ENCODE measurements at regions not wholly inside any gene's neighbourhood (a gene's known extent, or its start where the extent isn't known, plus 50 kb on each side); places are given as distances from the start of the nearest gene placed in this dataset.

GRCh38 chr2:74735009-74735408, 81.0 kb downstream of the SEMA4F start:
- no peak overlapping the region for H3K27ac Mint-ChIP-seq
- peaks cover 7% of the 10 kb centered on the region in 2 donors for H3K9me3 Mint-ChIP-seq
- no peak overlapping the region for H3K4me3 Mint-ChIP-seq
- no peaks in the 10 kb centered on the region for H3K4me1 Mint-ChIP-seq
- DNase-seq = no peak
- peaks cover 14 to 18% of the 10 kb centered on the region in 2 donors for H3K27me3 Mint-ChIP-seq
- ATAC-seq (replicated peaks) = no peak
- peaks cover 3 to 11% of the 10 kb centered on the region in 2 donors for H3K36me3 Mint-ChIP-seq

DNA sequence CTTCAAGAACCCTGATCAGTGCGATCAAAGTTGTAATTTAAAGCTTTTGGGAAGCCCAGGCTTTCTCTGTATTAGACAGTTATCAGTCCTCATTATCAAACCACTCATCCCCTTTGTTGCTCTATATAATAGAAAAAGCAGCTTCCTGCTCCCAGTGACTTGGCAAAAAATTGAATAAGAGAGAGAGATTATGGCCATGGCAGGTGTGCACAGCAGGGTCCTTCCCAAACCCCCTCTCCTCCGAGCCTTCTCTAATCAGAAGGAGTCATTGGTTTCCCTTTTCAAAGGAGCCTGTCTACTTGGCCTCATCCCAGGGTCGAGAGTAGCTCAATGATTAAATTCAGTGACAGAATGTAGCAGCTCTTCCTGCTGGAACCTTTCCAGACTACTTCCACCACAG, 81.5 kb downstream of the SEMA4F start:
- no peak overlapping the region for H3K27ac Mint-ChIP-seq
- no peak overlapping the region for H3K4me3 Mint-ChIP-seq
- H3K9me3 Mint-ChIP-seq = peaks cover 7% of the 10 kb centered on the region in 2 donors
- H3K36me3 Mint-ChIP-seq = peaks cover 3 to 6% of the 10 kb centered on the region in 2 donors
- H3K4me1 Mint-ChIP-seq = no peaks in the 10 kb centered on the region
- H3K27me3 Mint-ChIP-seq = peaks cover 9 to 18% of the 10 kb centered on the region in 2 donors
- no peak for DNase-seq
- ATAC-seq (replicated peaks) = no peak

GRCh38 chr2:74736589-74736988, 82.5 kb downstream of the SEMA4F start:
- H3K4me1 Mint-ChIP-seq = no peaks in the 10 kb centered on the region
- no peak overlapping the region for H3K27ac Mint-ChIP-seq
- H3K4me3 Mint-ChIP-seq = no peak overlapping the region
- peaks cover 7% of the 10 kb centered on the region in 2 donors for H3K9me3 Mint-ChIP-seq
- H3K36me3 Mint-ChIP-seq = peaks cover 3 to 5% of the 10 kb centered on the region in 2 donors
- DNase-seq (no peak), ATAC-seq (replicated peaks) (no peak)
- peaks cover 2 to 10% of the 10 kb centered on the region in 2 donors for H3K27me3 Mint-ChIP-seq

GRCh38 chr2:74738586-74738985, 84.5 kb downstream of the SEMA4F start:
- Mint-ChIP-seq H3K4me3 (no peak overlapping the region), H3K27me3 (peaks cover 6 to 14% of the 10 kb centered on the region in 2 donors), H3K36me3 (peaks cover 3 to 5% of the 10 kb centered on the region in 2 donors), H3K27ac (no peak overlapping the region), H3K4me1 (no peaks in the 10 kb centered on the region), H3K9me3 (peaks cover 7% of the 10 kb centered on the region in 2 donors)
- no peak for DNase-seq
- ATAC-seq (replicated peaks) = no peak

- H3K36me3 Mint-ChIP-seq = peaks cover 3 to 5% of the 10 kb centered on the region in 2 donors
- peaks cover 7% of the 10 kb centered on the region in 2 donors for H3K9me3 Mint-ChIP-seq
- no peak overlapping the region for H3K4me3 Mint-ChIP-seq
- DNase-seq (no peak), ATAC-seq (replicated peaks) (no peak)
- H3K4me1 Mint-ChIP-seq = no peaks in the 10 kb centered on the region
- no peak overlapping the region for H3K27ac Mint-ChIP-seq
- H3K27me3 Mint-ChIP-seq = peaks cover 6 to 8% of the 10 kb centered on the region in 2 donors
Measured at GRCh38 chr2:74739129-74739528, 85.1 kb downstream of the SEMA4F start.

DNA sequence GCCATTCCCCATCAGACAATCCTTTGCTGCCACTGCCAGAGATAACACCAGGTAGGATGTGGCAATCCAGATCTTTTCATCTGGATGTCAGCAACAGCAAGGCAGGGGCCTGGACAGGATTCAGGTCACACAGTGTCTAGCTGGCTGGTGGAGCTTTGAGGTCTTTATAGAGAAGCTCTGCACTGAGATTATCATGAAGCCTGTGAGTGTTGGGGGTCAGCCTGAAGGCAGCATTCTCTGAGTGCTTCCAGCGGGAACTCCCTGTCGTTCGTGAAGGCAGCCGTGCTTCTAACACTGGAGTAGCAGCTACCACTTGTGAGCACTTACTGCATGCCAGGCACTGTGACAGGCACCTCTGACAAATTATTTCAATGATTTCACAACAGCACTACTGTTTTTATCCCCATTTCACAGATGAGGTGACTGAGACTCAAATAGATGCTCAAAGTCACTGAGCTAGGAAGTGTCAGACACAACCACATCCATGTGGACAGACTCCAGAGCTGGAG, 85.7 kb downstream of the SEMA4F start:
- Mint-ChIP-seq H3K27me3 (peaks cover 6 to 11% of the 10 kb centered on the region in 2 donors), H3K4me3 (no peak overlapping the region), H3K36me3 (peaks cover 3 to 5% of the 10 kb centered on the region in 2 donors), H3K4me1 (no peaks in the 10 kb centered on the region), H3K27ac (no peak overlapping the region), H3K9me3 (peaks cover 7% of the 10 kb centered on the region in 2 donors)
- ATAC-seq (replicated peaks) = no peak
- no peak for DNase-seq

- peaks cover 3 to 5% of the 10 kb centered on the region in 2 donors for H3K36me3 Mint-ChIP-seq
- H3K27ac Mint-ChIP-seq = no peak overlapping the region
- H3K4me1 Mint-ChIP-seq = no peaks in the 10 kb centered on the region
- no peak overlapping the region for H3K4me3 Mint-ChIP-seq
- no peak for DNase-seq
- H3K9me3 Mint-ChIP-seq = peaks cover 7% of the 10 kb centered on the region in 2 donors
- no peak for ATAC-seq (replicated peaks)
- peaks cover 6 to 11% of the 10 kb centered on the region in 2 donors for H3K27me3 Mint-ChIP-seq
Measured at GRCh38 chr2:74740395-74740740, 86.3 kb downstream of the SEMA4F start.

DNA sequence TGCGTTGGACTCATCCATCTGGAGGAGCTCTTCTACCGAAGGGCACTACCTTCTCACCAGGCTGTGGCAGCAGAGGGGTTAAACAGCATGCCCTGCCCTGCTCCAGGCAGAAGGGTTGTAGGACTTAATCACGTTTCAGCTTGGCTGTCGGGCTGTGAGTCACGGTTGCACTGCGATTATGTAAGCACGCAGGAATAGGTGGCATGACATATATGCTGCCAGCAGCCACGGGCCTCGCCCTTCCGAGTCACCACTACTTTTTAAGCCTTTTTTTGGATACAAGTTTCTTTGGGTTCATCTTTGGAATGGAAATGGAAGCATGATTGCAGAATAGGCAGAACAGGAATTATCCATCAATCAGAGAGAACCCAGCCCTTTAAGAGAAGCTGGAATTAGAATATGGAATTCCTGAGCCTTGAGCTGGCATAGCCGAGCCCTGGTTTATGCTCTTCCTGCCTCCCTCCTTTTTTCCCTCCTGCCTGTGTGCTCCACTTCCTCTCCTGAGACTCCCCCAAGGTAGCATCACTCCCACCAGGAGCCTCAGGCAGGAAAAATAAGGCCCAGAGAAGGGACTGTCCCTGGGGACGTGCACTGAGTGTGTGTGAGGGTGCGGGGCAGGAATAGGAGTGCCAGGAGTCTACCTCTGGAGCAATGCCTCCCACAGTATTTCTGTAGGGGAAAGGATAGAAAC, 86.8 kb downstream of the SEMA4F start:
- no peak overlapping the region for H3K27ac Mint-ChIP-seq
- no peak for ATAC-seq (replicated peaks)
- no peak for DNase-seq

DNA sequence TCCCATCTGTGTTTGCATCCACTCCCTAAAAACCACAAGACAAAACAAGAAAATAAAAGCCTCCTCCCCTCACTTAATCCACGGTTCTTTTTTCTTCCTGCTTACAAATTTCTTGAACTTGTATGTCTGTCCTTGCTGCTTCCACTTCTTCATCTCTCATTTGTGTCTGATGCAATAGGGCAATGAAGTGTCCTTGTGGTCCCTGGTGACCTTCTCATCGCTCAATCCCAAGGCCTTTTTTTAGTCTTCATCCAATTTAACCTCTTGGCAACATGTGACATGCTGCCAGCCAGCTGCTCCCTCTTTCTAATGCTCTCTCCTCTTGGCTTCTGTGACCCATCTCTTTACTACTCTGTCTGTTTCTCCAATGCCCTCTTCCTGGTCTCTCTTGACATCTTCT, 87.6 kb downstream of the SEMA4F start:
- ATAC-seq (replicated peaks) = no peak
- Mint-ChIP-seq H3K27ac (no peak overlapping the region), H3K4me3 (no peak overlapping the region), H3K27me3 (peaks cover 6 to 11% of the 10 kb centered on the region in 2 donors), H3K9me3 (peaks cover 5 to 7% of the 10 kb centered on the region in 2 donors), H3K36me3 (peaks cover 0 to 5% of the 10 kb centered on the region in 2 donors), H3K4me1 (no peaks in the 10 kb centered on the region)
- DNase-seq = no peak

More for the DNA sequence above, 86.8 kb downstream of the SEMA4F start:
- Mint-ChIP-seq H3K27me3 (peaks cover 6 to 11% of the 10 kb centered on the region in 2 donors), H3K4me1 (no peaks in the 10 kb centered on the region), H3K9me3 (peaks cover 7% of the 10 kb centered on the region in 2 donors), H3K4me3 (no peak overlapping the region), H3K36me3 (peaks cover 3 to 5% of the 10 kb centered on the region in 2 donors)

- Mint-ChIP-seq H3K36me3 (no peaks in the 10 kb centered on the region), H3K4me1 (no peaks in the 10 kb centered on the region), H3K9me3 (peaks cover 0 to under 1% of the 10 kb centered on the region in 2 donors), H3K27ac (no peak overlapping the region), H3K27me3 (peaks cover 6 to 7% of the 10 kb centered on the region in 2 donors), H3K4me3 (no peak overlapping the region)
- no peak for ATAC-seq (replicated peaks)
- DNase-seq = no peak
Measured at GRCh38 chr2:74742471-74742870, 88.4 kb downstream of the SEMA4F start.

- ATAC-seq (replicated peaks) = no peak
- Mint-ChIP-seq H3K9me3 (no peaks in the 10 kb centered on the region), H3K36me3 (no peaks in the 10 kb centered on the region), H3K4me1 (no peaks in the 10 kb centered on the region), H3K4me3 (no peak overlapping the region), H3K27me3 (peaks cover 9 to 11% of the 10 kb centered on the region in 2 donors), H3K27ac (no peak overlapping the region)
- no peak for DNase-seq
Measured at GRCh38 chr2:74743039-74743438, 89.0 kb downstream of the SEMA4F start.

DNA sequence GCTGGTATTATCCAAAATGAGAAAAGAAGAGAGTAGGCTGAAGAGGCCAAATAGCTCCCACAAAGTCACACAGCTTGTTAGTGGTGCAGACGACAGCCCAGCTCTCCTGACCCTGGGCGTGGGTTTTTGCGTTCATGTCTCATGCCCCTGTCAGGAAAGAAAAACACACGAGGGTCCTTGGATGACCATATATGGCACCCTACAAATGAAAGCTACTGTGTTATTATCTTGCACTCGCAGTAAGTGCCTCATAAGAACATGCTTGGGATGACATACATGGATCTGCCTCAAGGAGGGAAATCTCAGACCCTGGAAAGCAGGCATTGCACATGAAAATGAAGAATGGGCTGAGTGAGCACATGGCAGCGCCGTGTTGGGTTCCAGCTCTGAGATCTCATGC, 89.7 kb downstream of the SEMA4F start:
- no peak for ATAC-seq (replicated peaks)
- H3K36me3 Mint-ChIP-seq = no peaks in the 10 kb centered on the region
- no peak overlapping the region for H3K27ac Mint-ChIP-seq
- peaks cover 14 to 16% of the 10 kb centered on the region in 2 donors for H3K27me3 Mint-ChIP-seq
- H3K4me3 Mint-ChIP-seq = no peak overlapping the region
- DNase-seq = no peak
- no peaks in the 10 kb centered on the region for H3K9me3 Mint-ChIP-seq
- H3K4me1 Mint-ChIP-seq = no peaks in the 10 kb centered on the region

- DNase-seq (no peak), ATAC-seq (replicated peaks) (no peak)
- Mint-ChIP-seq H3K9me3 (no peaks in the 10 kb centered on the region), H3K4me3 (no peak overlapping the region), H3K4me1 (no peaks in the 10 kb centered on the region), H3K27me3 (peaks cover 14 to 26% of the 10 kb centered on the region in 2 donors), H3K27ac (no peak overlapping the region), H3K36me3 (no peaks in the 10 kb centered on the region)
Measured at GRCh38 chr2:74744731-74745515, 89.0 kb upstream of the HK2 start.

DNA sequence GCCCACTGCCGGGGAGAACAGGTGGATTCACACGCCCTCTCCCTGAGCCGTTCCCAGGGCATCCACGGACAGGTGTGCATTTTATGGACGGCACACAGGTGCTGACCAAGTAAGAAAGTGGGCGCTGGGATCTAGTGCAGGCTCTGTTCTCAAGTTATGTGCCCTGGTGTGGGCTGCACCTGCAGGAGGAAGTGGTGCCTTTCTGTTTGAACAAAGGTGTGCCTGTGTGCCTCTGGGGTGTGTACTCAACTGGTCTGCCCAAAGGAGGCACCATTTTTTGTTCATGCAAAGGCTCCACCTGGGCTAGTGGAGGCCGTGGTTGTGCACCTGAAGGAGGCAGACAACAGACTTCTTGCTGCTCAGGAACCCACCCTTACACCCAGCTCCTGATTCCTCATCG, 88.2 kb upstream of the HK2 start:
- peaks cover 14 to 34% of the 10 kb centered on the region in 2 donors for H3K27me3 Mint-ChIP-seq

DNA sequence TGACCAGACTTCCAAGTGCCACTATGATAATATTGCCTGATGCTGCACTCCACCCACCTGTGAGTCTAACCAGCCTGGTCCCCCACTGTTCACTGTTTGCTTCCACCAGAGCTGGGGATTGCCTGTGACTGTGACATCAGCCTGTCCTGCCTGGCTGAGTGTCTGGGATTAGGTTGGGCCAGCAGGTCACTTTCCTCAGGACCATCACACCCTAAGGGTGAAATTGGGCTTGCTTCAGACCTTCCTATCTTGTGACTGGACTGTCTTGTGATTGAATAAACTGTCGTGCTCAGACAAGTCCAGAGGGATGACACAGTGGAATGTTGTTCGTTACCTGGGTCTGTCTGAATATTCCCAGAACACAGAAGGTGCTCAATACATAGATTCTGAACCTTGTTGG, 87.4 kb upstream of the HK2 start:
- H3K27ac Mint-ChIP-seq = no peak overlapping the region
- DNase-seq (no peak), ATAC-seq (replicated peaks) (no peak)
- no peaks in the 10 kb centered on the region for H3K9me3 Mint-ChIP-seq
- H3K27me3 Mint-ChIP-seq = peaks cover 17 to 33% of the 10 kb centered on the region in 2 donors
- H3K4me1 Mint-ChIP-seq = no peaks in the 10 kb centered on the region
- H3K36me3 Mint-ChIP-seq = no peaks in the 10 kb centered on the region
- H3K4me3 Mint-ChIP-seq = no peak overlapping the region

More for the DNA sequence above, 88.2 kb upstream of the HK2 start:
- H3K4me1 Mint-ChIP-seq = no peaks in the 10 kb centered on the region
- no peaks in the 10 kb centered on the region for H3K36me3 Mint-ChIP-seq
- H3K9me3 Mint-ChIP-seq = no peaks in the 10 kb centered on the region
- DNase-seq = no peak
- no peak overlapping the region for H3K4me3 Mint-ChIP-seq
- ATAC-seq (replicated peaks) = no peak
- H3K27ac Mint-ChIP-seq = no peak overlapping the region

Measured in stimulated activated naive B cell treated with anti-CD40 and anti-IgM and Interleukin-4, amounts not matched to agents 10 μg/mL and 1 μg/mL and 100 μg/mL, for 72 hours (primary cell).